GM20000 (cell line): ENCODE measurements at regions not wholly inside any gene's neighbourhood (a gene's known extent, or its start where the extent isn't known, plus 50 kb on each side); places are given as distances from the start of the nearest gene placed in this dataset.

Source experiments
- DNase-seq: peaks from one replicate; pipeline ENCODE4 v3.0.0; 2012; ENCODE audit warnings: low spot score
- TF ChIP-seq, protein P1 (sequence below): IDR thresholded peaks from 2 replicates; pipeline ENCODE4 v1.5.1; 2012; ENCODE audit warnings: mild to moderate bottlenecking, control low read depth; ENCODE audit errors: extremely low read depth, missing control alignments

DNA sequence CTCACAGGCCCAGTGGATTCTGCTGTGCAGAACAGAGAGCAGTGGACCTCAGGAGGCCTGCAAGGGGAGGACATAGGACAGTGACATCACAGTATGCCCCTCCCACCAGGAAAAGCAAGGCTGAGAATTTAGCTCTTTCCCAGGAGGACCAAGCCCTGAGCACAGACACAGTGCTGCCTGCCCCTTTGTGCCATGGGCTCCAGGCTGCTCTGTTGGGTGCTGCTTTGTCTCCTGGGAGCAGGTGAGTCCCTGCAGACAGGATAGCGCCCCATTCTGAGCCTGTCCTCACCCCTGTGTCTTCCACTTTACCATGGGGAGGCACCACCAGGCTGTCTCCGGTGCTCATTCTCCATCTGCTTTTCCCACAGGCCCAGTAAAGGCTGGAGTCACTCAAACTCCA lies 63.0 kb upstream of the PRSS58 start:
- TF ChIP-seq, protein P1, sequence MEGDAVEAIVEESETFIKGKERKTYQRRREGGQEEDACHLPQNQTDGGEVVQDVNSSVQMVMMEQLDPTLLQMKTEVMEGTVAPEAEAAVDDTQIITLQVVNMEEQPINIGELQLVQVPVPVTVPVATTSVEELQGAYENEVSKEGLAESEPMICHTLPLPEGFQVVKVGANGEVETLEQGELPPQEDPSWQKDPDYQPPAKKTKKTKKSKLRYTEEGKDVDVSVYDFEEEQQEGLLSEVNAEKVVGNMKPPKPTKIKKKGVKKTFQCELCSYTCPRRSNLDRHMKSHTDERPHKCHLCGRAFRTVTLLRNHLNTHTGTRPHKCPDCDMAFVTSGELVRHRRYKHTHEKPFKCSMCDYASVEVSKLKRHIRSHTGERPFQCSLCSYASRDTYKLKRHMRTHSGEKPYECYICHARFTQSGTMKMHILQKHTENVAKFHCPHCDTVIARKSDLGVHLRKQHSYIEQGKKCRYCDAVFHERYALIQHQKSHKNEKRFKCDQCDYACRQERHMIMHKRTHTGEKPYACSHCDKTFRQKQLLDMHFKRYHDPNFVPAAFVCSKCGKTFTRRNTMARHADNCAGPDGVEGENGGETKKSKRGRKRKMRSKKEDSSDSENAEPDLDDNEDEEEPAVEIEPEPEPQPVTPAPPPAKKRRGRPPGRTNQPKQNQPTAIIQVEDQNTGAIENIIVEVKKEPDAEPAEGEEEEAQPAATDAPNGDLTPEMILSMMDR = no peak
- no peak for DNase-seq

DNA sequence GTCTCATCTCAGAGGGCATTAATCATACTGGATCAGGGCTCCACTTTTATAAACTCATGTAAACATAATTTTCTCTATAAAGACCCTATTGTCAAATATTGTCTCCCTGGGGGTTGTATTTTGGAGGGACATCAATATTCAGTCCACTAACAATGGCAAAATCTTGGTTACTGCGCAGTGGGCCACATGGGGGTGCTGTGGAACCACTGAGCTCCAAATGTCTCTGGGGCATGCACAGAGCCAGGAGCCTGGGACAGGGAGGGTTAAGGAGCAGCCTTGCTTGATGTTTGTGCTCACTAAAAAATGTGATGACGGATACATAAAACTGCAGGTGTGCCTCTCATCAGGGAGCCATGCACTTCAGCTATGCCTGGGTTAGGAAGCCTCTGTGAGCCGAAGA lies 62.1 kb upstream of the PRSS58 start:
- TF ChIP-seq, protein P1 = peak; percentile 29
- no peak for DNase-seq

GRCh38 chr7:142314281-142314680 lies 56.4 kb upstream of the PRSS58 start:
- DNase-seq = no peak
- TF ChIP-seq, protein P1 = no peak

- no peak for DNase-seq
- TF ChIP-seq, protein P1 = no peak
These were observed 55.7 kb upstream of the PRSS58 start for GRCh38 chr7:142313528-142313927.

DNA sequence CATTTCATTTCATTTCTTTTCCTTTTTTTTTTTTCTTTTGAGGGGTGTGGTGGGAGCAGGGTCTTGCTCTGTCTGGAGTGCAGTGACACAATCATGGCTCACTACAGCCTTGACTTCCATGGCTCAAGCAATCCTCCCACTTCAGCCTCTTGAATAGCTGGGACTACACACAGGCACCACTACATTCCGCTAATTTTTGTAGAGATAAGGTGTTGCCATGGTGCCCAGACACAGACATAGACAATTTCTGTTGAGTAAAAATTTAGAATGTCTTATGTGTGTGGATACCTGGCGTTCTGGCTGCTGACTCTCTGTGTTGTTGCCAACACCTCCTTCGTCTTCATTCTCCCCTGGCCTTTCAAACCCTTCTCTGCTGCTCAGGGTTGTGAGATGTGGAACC lies 54.0 kb upstream of the PRSS58 start:
- no peak for DNase-seq
- TF ChIP-seq, protein P1 = no peak

- TF ChIP-seq, protein P1 = no peak
- no peak for DNase-seq
These were observed 51.1 kb upstream of the PRSS58 start for GRCh38 chr7:142308918-142309317.

- DNase-seq = no peak
- TF ChIP-seq, protein P1 = no peak
These were observed 50.5 kb upstream of the PRSS58 start for GRCh38 chr7:142308326-142308725.
